ENCODE measurements at regions not wholly inside any gene's neighbourhood (a gene's known extent, or its start where the extent isn't known, plus 50 kb on each side); places are given as distances from the start of the nearest gene placed in this dataset.

- Mint-ChIP-seq H3K9me3 (peaks cover 0 to 12% of the 10 kb centered on the region in 2 donors), H3K36me3 (peaks cover 0 to 6% of the 10 kb centered on the region in 2 donors), H3K27ac (no peak overlapping the region)
- no peak for ATAC-seq
- DNase-seq (ENCODE audit: low spot score in 2 of 2): no peak
Observed at GRCh38 chr13:105569816-105570215, 965.6 kb downstream of the EFNB2 start.

- no peak for ATAC-seq
- Mint-ChIP-seq H3K9me3 (peaks cover 0 to 7% of the 10 kb centered on the region in 2 donors), H3K36me3 (no peaks in the 10 kb centered on the region), H3K27ac (no peak overlapping the region)
- no peak for DNase-seq (ENCODE audit: low spot score in 2 of 2)
Observed at GRCh38 chr13:105567951-105568525, 967.4 kb downstream of the EFNB2 start.

GRCh38 chr13:105565136-105565727 is 970.2 kb downstream of the EFNB2 start:
- ATAC-seq (no peak), DNase-seq (ENCODE audit: low spot score in 2 of 2) (no peak)
- H3K27ac Mint-ChIP-seq: no peak overlapping the region
- peaks cover 0 to 4% of the 10 kb centered on the region in 2 donors for H3K9me3 Mint-ChIP-seq
- no peaks in the 10 kb centered on the region for H3K36me3 Mint-ChIP-seq

GRCh38 chr13:105552078-105552477 is 983.4 kb downstream of the EFNB2 start:
- DNase-seq (ENCODE audit: low spot score in 2 of 2): no peak

GRCh38 chr13:105547851-105548250 is 987.6 kb downstream of the EFNB2 start:
- H3K9me3 Mint-ChIP-seq: peaks cover 0 to 5% of the 10 kb centered on the region in 2 donors
- no peaks in the 10 kb centered on the region for H3K36me3 Mint-ChIP-seq
- ATAC-seq (no peak), DNase-seq (ENCODE audit: low spot score in 2 of 2) (no peak)
- H3K27ac Mint-ChIP-seq: no peak overlapping the region

More at GRCh38 chr13:105552078-105552477, 983.4 kb downstream of the EFNB2 start:
- Mint-ChIP-seq H3K36me3 (no peaks in the 10 kb centered on the region), H3K27ac (no peak overlapping the region), H3K9me3 (peaks cover 0 to 8% of the 10 kb centered on the region in 2 donors)
- ATAC-seq: peak in 1 of 2 donors; percentile 41

- H3K36me3 Mint-ChIP-seq: no peaks in the 10 kb centered on the region
- DNase-seq (ENCODE audit: low spot score in 2 of 2) (no peak), ATAC-seq (no peak)
- H3K9me3 Mint-ChIP-seq: peaks cover 2 to 5% of the 10 kb centered on the region in 2 donors
- H3K27ac Mint-ChIP-seq: no peak overlapping the region
Observed at GRCh38 chr13:105545811-105546210, 989.7 kb downstream of the EFNB2 start.

- no peaks in the 10 kb centered on the region for H3K36me3 Mint-ChIP-seq
- peak in 1 of 2 donors; percentile 81 for ATAC-seq
- peaks cover 2 to 5% of the 10 kb centered on the region in 2 donors for H3K9me3 Mint-ChIP-seq
- no peak overlapping the region for H3K27ac Mint-ChIP-seq
- DNase-seq (ENCODE audit: low spot score in 2 of 2): no peak
Observed at GRCh38 chr13:105543742-105544141, 991.7 kb downstream of the EFNB2 start.

GRCh38 chr13:105541565-105541964 is 993.9 kb downstream of the EFNB2 start:
- no peak for ATAC-seq
- Mint-ChIP-seq H3K36me3 (no peaks in the 10 kb centered on the region), H3K9me3 (peaks cover 2 to 5% of the 10 kb centered on the region in 2 donors), H3K27ac (no peak overlapping the region)
- no peak for DNase-seq (ENCODE audit: low spot score in 2 of 2)

- H3K27ac Mint-ChIP-seq: no peak overlapping the region
- no peaks in the 10 kb centered on the region for H3K36me3 Mint-ChIP-seq
- H3K9me3 Mint-ChIP-seq: peaks cover 0 to 2% of the 10 kb centered on the region in 2 donors
- ATAC-seq: no peak
- DNase-seq (ENCODE audit: low spot score in 2 of 2): no peak
Observed at GRCh38 chr13:105538346-105538745, 997.1 kb downstream of the EFNB2 start.

- Mint-ChIP-seq H3K27ac (no peak overlapping the region), H3K36me3 (no peaks in the 10 kb centered on the region), H3K9me3 (peaks cover 0 to 2% of the 10 kb centered on the region in 2 donors)
- ATAC-seq (no peak), DNase-seq (ENCODE audit: low spot score in 2 of 2) (no peak)
Observed at GRCh38 chr13:105537113-105537512, 998.3 kb downstream of the EFNB2 start.

GRCh38 chr13:105530468-105530867 is 1005.0 kb downstream of the EFNB2 start:
- peaks cover 0 to 3% of the 10 kb centered on the region in 2 donors for H3K9me3 Mint-ChIP-seq
- H3K27ac Mint-ChIP-seq: no peak overlapping the region
- ATAC-seq: no peak
- DNase-seq (ENCODE audit: low spot score in 2 of 2): no peak
- no peaks in the 10 kb centered on the region for H3K36me3 Mint-ChIP-seq

- Mint-ChIP-seq H3K36me3 (no peaks in the 10 kb centered on the region), H3K9me3 (peaks cover 0 to 6% of the 10 kb centered on the region in 2 donors), H3K27ac (no peak overlapping the region)
- DNase-seq (ENCODE audit: low spot score in 2 of 2) (no peak), ATAC-seq (no peak)
Observed at GRCh38 chr13:105527127-105527526, 1008.3 kb downstream of the EFNB2 start.

- ATAC-seq: no peak
- peak overlapping the region in 1 of 2 donors; percentile 17 for H3K27ac Mint-ChIP-seq
- H3K36me3 Mint-ChIP-seq: no peaks in the 10 kb centered on the region
- peaks cover 4 to 5% of the 10 kb centered on the region in 2 donors for H3K9me3 Mint-ChIP-seq
- DNase-seq (ENCODE audit: low spot score in 2 of 2): no peak
Observed at GRCh38 chr13:105519771-105520170, 1015.7 kb downstream of the EFNB2 start.

GRCh38 chr13:105518086-105518485 is 1017.4 kb downstream of the EFNB2 start:
- Mint-ChIP-seq H3K36me3 (no peaks in the 10 kb centered on the region), H3K27ac (no peak overlapping the region), H3K9me3 (peaks cover 4 to 5% of the 10 kb centered on the region in 2 donors)
- ATAC-seq (peak; percentile 24 to 40), DNase-seq (ENCODE audit: low spot score in 2 of 2) (no peak)

- Mint-ChIP-seq H3K36me3 (no peaks in the 10 kb centered on the region), H3K9me3 (peaks cover 0 to 4% of the 10 kb centered on the region in 2 donors)
Observed at GRCh38 chr13:105514401-105514800, 1021.1 kb downstream of the EFNB2 start.

GRCh38 chr13:105513448-105513847 is 1022.0 kb downstream of the EFNB2 start:
- H3K9me3 Mint-ChIP-seq: peaks cover 0 to 4% of the 10 kb centered on the region in 2 donors
- DNase-seq (ENCODE audit: low spot score in 2 of 2) (no peak), ATAC-seq (no peak)
- no peaks in the 10 kb centered on the region for H3K36me3 Mint-ChIP-seq
- no peak overlapping the region for H3K27ac Mint-ChIP-seq

More at GRCh38 chr13:105514401-105514800, 1021.1 kb downstream of the EFNB2 start:
- no peak overlapping the region for H3K27ac Mint-ChIP-seq
- DNase-seq (ENCODE audit: low spot score in 2 of 2): no peak
- ATAC-seq: no peak

- H3K36me3 Mint-ChIP-seq: no peaks in the 10 kb centered on the region
- ATAC-seq: no peak
- DNase-seq (ENCODE audit: low spot score in 2 of 2): no peak
- no peak overlapping the region for H3K27ac Mint-ChIP-seq
- no peaks in the 10 kb centered on the region for H3K9me3 Mint-ChIP-seq
Observed at GRCh38 chr13:105509981-105510762, 1025.3 kb downstream of the EFNB2 start.

All from activated naive CD4-positive, alpha-beta T cell treated with anti-CD3 and anti-CD28 coated beads, Interleukin-2, amount 50 U/mL, for 72 hours (primary cell).